ENCODE measurements at regions not wholly inside any gene's neighbourhood (a gene's known extent, or its start where the extent isn't known, plus 50 kb on each side); places are given as distances from the start of the nearest gene placed in this dataset.
"Not testable (repeated sequence)": the region's sequence is repeated elsewhere in the genome, so short reads cannot be mapped to it uniquely, and the experiment has no call there.

DNA sequence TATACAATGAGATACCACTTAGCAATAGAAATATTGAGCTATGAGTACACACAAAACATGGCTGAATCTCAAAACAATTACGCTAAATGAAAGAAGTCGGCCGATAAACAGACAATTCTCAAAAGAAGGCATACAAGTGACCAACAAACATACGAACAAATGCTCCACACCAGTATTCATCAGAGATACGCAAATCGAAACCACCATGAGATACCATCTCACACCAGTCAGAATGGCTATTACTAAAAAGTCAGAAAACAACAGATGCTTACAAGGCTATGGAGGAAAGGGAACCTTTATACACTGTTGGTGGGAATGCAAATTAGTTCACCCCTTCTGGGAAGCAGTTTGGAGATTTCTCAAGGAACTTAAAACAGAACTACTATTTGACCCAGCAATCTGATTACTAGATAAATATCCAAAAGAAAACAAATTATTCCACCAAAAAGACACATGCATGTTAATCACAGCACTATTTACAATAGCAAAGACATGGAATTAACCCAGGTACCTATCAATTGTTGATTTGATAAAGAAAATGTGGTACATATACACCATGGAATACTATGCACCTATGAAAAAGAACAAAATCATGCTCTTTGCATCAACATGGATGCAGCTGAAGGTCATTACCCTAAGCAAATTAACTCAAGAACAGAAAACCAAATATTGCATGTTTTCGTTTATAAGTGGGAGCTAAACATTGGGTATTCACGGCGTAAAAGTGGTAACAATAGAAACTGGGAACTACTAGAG, 90.9 kb upstream of the GRAMD1B start:
- Histone ChIP-seq H3K4me1 (ENCODE audit: control insufficient read depth, extremely low read depth, insufficient read depth, low read length) (no peaks in the 10 kb centered on the region), H3K79me2 (ENCODE audit: control insufficient read depth, insufficient read depth, low read length) (no peaks in the 10 kb centered on the region), H3K9ac (ENCODE audit: insufficient read depth, low read length) (no peak overlapping the region), H3K9me3 (ENCODE audit: control insufficient read depth, insufficient read depth, low read depth, low read length) (no peaks in the 10 kb centered on the region), H2AFZ (ENCODE audit: low read length) (no peak overlapping the region), H4K20me1 (ENCODE audit: control insufficient read depth, extremely low read depth, insufficient read depth, low read length) (no peaks in the 10 kb centered on the region), H3K27ac (ENCODE audit: insufficient read depth, low read length) (no peak overlapping the region), H3K4me3 (replicated peaks in 1 of 4; ENCODE audit: control extremely low read depth in 1 of 4, insufficient read depth in 1 of 4, low read depth in 3 of 4, low read length in 4 of 4) (no peak overlapping the region), H3K36me3 (ENCODE audit: control insufficient read depth, insufficient read depth, low read length) (no peaks in the 10 kb centered on the region), H3K4me2 (ENCODE audit: extremely low read depth, insufficient read depth, low read length) (no peak overlapping the region), H3K27me3 (ENCODE audit: control insufficient read depth, insufficient read depth, low read length) (no peaks in the 10 kb centered on the region)
- TF ChIP-seq, protein P1, sequence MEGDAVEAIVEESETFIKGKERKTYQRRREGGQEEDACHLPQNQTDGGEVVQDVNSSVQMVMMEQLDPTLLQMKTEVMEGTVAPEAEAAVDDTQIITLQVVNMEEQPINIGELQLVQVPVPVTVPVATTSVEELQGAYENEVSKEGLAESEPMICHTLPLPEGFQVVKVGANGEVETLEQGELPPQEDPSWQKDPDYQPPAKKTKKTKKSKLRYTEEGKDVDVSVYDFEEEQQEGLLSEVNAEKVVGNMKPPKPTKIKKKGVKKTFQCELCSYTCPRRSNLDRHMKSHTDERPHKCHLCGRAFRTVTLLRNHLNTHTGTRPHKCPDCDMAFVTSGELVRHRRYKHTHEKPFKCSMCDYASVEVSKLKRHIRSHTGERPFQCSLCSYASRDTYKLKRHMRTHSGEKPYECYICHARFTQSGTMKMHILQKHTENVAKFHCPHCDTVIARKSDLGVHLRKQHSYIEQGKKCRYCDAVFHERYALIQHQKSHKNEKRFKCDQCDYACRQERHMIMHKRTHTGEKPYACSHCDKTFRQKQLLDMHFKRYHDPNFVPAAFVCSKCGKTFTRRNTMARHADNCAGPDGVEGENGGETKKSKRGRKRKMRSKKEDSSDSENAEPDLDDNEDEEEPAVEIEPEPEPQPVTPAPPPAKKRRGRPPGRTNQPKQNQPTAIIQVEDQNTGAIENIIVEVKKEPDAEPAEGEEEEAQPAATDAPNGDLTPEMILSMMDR (conservative IDR thresholded peaks at IDR 0.05 in 1 of 2, IDR thresholded peaks at IDR 0.05 in 1 of 2; ENCODE audit: low read depth in 1 of 2, low read length in 2 of 2) = no peak
- TF ChIP-seq EZH2 (IDR thresholded peaks at IDR 0.05; ENCODE audit: low read length, missing control alignments) = no peak
- no peak for DNase-seq (ENCODE audit: low read depth in 2 of 2)

DNA sequence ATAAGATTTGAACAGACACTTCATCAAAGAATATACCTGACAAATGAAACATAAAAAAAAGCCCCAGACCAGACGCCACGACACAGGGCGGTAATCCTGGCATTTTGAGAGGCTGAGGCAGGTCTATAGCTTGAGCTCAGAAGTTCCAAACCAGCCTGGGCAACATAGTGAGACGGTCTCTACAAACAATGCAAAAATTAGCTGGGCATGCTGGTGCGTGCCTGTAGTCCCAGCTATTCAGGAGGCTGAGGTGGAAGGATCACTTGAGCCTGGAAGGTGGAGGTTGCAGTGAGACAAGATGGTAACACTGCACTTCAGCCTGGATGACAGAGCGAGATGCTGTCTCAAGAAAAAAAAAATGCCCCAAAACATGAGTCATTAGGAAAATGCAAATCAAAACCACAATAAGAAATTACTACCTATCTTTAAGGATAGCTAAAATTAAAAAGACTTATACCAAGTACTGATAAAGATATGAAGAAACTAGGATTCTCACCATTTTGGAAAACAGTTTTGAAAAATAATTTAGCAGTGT, 91.7 kb upstream of the GRAMD1B start:
- Histone ChIP-seq H3K4me2 (ENCODE audit: extremely low read depth, insufficient read depth, low read length) (no peak overlapping the region), H3K27me3 (ENCODE audit: control insufficient read depth, insufficient read depth, low read length) (no peaks in the 10 kb centered on the region), H3K4me1 (ENCODE audit: control insufficient read depth, extremely low read depth, insufficient read depth, low read length) (no peaks in the 10 kb centered on the region), H3K9ac (ENCODE audit: insufficient read depth, low read length) (no peak overlapping the region), H4K20me1 (ENCODE audit: control insufficient read depth, extremely low read depth, insufficient read depth, low read length) (no peaks in the 10 kb centered on the region), H3K9me3 (ENCODE audit: control insufficient read depth, insufficient read depth, low read depth, low read length) (no peaks in the 10 kb centered on the region), H3K27ac (ENCODE audit: insufficient read depth, low read length) (no peak overlapping the region), H3K36me3 (ENCODE audit: control insufficient read depth, insufficient read depth, low read length) (no peaks in the 10 kb centered on the region), H2AFZ (ENCODE audit: low read length) (no peak overlapping the region), H3K79me2 (ENCODE audit: control insufficient read depth, insufficient read depth, low read length) (no peaks in the 10 kb centered on the region), H3K4me3 (replicated peaks in 1 of 4; ENCODE audit: control extremely low read depth in 1 of 4, insufficient read depth in 1 of 4, low read depth in 3 of 4, low read length in 4 of 4) (no peak overlapping the region)
- DNase-seq (ENCODE audit: low read depth in 2 of 2) = no peak
- TF ChIP-seq EZH2 (IDR thresholded peaks at IDR 0.05; ENCODE audit: low read length, missing control alignments) = no peak
- TF ChIP-seq, protein P1 (conservative IDR thresholded peaks at IDR 0.05 in 1 of 2, IDR thresholded peaks at IDR 0.05 in 1 of 2; ENCODE audit: low read depth in 1 of 2, low read length in 2 of 2) = no peak

DNA sequence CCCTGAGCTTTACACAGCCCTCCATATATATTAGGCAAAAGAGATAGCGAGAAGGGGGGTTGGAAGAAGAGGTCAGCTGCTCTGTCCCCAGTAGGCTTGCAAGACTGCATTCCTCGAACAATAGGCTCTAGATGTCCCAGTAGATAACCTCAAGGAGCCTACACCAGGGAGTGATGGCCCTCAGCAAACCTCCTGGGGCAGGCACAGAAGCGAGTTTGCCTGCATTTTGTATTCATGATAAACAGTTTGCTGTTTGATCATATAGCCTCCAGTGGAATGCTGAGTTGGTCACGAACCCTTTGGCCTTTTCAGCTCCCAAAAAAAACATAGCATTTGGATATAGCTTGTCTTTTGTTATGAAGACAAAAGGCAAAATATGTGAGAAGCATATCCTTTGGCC, 95.1 kb upstream of the GRAMD1B start:
- H3K4me1 ChIP-seq (ENCODE audit: control insufficient read depth, extremely low read depth, insufficient read depth, low read length) = no peaks in the 10 kb centered on the region
- TF ChIP-seq, protein P1 (conservative IDR thresholded peaks at IDR 0.05 in 1 of 2, IDR thresholded peaks at IDR 0.05 in 1 of 2; ENCODE audit: low read depth in 1 of 2, low read length in 2 of 2) = no peak
- no peak for TF ChIP-seq EZH2 (IDR thresholded peaks at IDR 0.05; ENCODE audit: low read length, missing control alignments)
- no peak overlapping the region for H3K27ac ChIP-seq (ENCODE audit: insufficient read depth, low read length)
- no peaks in the 10 kb centered on the region for H4K20me1 ChIP-seq (ENCODE audit: control insufficient read depth, extremely low read depth, insufficient read depth, low read length)
- H3K27me3 ChIP-seq (ENCODE audit: control insufficient read depth, insufficient read depth, low read length) = no peaks in the 10 kb centered on the region
- no peak overlapping the region for H3K4me3 ChIP-seq (replicated peaks in 1 of 4; ENCODE audit: control extremely low read depth in 1 of 4, insufficient read depth in 1 of 4, low read depth in 3 of 4, low read length in 4 of 4)
- H3K4me2 ChIP-seq (ENCODE audit: extremely low read depth, insufficient read depth, low read length) = no peak overlapping the region
- H3K9me3 ChIP-seq (ENCODE audit: control insufficient read depth, insufficient read depth, low read depth, low read length) = no peaks in the 10 kb centered on the region
- no peaks in the 10 kb centered on the region for H3K36me3 ChIP-seq (ENCODE audit: control insufficient read depth, insufficient read depth, low read length)
- H2AFZ ChIP-seq (ENCODE audit: low read length) = no peak overlapping the region
- DNase-seq (ENCODE audit: low read depth in 2 of 2) = no peak
- H3K79me2 ChIP-seq (ENCODE audit: control insufficient read depth, insufficient read depth, low read length) = no peaks in the 10 kb centered on the region
- no peak overlapping the region for H3K9ac ChIP-seq (ENCODE audit: insufficient read depth, low read length)

DNA sequence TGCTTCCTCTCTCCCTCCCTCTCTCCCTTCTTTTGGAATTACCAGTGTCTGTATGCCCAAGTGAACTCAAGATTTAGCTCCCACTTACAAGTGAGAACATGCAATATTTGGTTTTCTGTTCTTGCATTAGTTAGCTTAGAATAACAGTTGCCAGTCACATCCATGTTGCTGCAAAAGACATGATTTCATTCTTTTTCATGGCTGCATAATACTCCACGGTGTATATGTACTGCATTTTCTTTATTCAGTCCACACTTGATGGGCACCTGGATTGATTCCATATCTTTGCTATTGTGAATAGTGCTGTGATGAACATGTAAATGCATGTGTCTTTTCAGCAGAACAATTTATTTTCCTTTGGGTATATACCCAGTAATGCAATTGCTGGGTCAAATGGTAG, 97.5 kb upstream of the GRAMD1B start:
- not testable (repeated sequence) for H3K27ac ChIP-seq (ENCODE audit: insufficient read depth, low read length); H3K9me3 ChIP-seq (ENCODE audit: control insufficient read depth, insufficient read depth, low read depth, low read length); H3K4me1 ChIP-seq (ENCODE audit: control insufficient read depth, extremely low read depth, insufficient read depth, low read length); H3K9ac ChIP-seq (ENCODE audit: insufficient read depth, low read length); H3K27me3 ChIP-seq (ENCODE audit: control insufficient read depth, insufficient read depth, low read length); H3K4me3 ChIP-seq (replicated peaks in 1 of 4; ENCODE audit: control extremely low read depth in 1 of 4, insufficient read depth in 1 of 4, low read depth in 3 of 4, low read length in 4 of 4); H3K36me3 ChIP-seq (ENCODE audit: control insufficient read depth, insufficient read depth, low read length); H3K4me2 ChIP-seq (ENCODE audit: extremely low read depth, insufficient read depth, low read length); DNase-seq (ENCODE audit: low read depth in 2 of 2); H3K79me2 ChIP-seq (ENCODE audit: control insufficient read depth, insufficient read depth, low read length); H2AFZ ChIP-seq (ENCODE audit: low read length); H4K20me1 ChIP-seq (ENCODE audit: control insufficient read depth, extremely low read depth, insufficient read depth, low read length)

Measured in fibroblast of lung (primary cell).